Adipose tissue (tissue), 3 donors: ENCODE measurements at regions not wholly inside any gene's neighbourhood (a gene's known extent, or its start where the extent isn't known, plus 50 kb on each side); places are given as distances from the start of the nearest gene placed in this dataset.

Experiments used
- H3K27ac ChIP-seq: one replicate; pipeline ENCODE4 v1.5.1; 2013; ENCODE audit warnings: low read depth, low read length
- WGBS, 3 donors: extraction: QIAGEN DNeasy Blood & Tissue Kit; methylation state at CpG; one replicate each; pipeline ENCODE4 v1.1.7; 2013; 5-methylcytosine and 5-hydroxymethylcytosine counted together
- donor health status: healthy with polysubstance abuse.
- donor health status: Bipolar disorder and iron deficiency.
- donor health status: healthy.

DNA sequence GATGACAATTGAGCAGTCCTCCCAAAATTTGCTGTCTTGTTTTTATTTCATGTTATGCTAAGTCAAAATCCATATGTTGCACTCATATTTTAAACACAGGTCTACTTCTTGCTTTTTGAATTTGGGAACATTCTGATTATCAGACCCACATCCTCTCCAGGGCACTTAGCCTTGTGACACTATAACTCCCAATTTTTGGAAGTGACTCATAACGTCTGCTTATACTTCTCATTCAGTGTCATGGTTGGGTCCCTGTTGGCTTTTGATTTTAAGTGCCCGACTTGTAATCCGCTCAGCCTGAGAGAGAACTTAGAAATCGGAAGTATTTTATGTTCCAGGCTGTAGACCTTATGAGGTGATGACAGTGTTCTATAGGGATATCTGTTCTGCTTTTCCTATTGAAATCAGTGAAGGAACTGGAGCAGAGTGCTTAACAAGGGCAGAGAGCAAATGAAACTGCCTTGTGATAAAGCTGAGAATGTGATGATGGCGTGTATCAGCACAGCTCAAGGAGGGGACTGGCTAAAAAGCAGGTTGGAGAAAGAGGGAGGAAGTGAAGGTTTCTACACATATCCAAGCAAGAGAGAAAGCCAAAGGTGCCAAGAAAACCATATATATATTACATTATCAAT is 136.0 kb downstream of the HLX start:
- 80 to 90% (median 85%) methylated on average over 5 of the region's 5 CpGs for WGBS, 3 donors
- H3K27ac ChIP-seq: no peak overlapping the region

DNA sequence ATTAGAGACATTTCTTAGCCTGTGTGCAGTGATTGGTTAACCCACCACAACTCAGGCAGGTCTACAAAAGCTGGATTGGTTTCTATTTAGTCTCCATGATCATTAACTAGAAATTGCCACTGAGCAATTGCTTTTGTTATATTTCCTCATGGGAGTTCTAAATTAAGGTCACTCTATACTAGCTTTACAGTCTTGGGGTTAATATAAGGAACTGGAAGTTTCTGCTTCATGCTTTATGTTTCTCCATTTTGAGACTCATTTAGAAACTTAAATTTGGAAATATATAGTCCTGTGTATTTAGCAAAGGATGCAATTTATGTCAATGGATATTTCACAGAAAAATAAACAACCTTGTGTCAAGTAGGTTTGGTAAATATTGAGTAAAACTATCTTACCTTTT is 137.5 kb downstream of the HLX start:
- H3K27ac ChIP-seq: no peak overlapping the region

DNA sequence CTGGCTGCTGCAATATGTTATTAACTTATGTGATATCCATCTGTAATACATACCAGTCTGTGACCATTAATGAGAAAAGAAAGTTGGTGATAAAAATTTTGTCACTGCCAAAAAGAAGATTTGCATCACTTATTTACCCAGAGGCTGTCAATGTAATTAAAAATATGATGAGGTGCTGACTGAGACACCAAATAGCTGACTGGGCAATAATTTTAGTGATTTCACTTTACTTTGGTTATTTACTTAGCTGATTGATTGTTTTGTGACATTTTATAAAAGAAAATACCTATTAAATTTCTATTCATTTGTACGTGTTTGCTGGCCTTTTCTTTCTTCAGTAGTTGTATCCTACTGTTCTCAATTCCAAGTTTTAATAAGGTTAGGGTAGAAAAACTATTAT is 139.2 kb downstream of the HLX start:
- no peak overlapping the region for H3K27ac ChIP-seq
- WGBS, 3 donors: 41 to 99% (median 95%) methylated on average over 1 of the region's 1 CpG

DNA sequence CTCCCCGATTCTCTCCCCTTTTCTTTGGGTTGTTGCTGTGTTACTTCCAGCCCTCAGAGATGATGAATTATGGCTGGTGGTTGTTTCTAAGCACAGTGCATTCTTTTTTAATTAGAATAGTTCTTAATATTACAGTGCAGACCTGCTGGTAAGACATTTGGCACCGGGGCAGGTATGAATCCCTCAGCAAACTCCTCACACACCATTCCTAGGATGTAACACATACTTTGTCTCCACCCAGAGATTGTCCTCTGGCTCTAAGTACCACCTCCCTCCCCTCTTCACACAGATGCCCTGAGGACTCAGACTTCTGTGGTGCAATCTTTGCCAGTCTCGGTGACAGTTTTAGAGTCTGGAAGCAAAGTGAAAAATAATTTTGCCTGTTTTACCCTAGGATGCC is 143.1 kb downstream of the HLX start:
- H3K27ac ChIP-seq: no peak overlapping the region
- WGBS, 3 donors: 74 to 85% (median 80%) methylated on average over 3 of the region's 3 CpGs

DNA sequence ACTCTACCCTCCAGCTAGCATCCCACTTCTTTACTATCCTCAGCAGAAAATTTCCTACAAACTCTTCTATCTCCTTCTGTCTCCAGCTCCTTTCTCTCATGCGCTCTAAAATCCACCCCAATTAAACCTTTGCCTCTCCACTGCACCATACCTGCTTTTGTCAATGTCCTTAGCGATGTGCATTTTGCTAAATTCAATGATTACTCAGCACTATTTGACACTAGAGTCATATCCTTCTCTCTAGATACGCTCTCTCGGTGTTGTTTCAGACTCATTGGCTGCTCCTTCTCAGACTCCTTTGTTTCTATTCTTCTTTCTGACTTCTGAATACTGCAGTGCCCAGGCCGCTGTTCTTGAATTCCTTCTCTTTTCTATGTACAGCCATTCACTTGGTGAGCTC is 144.2 kb downstream of the HLX start:
- 89 to 96% (median 95%) methylated on average over 5 of the region's 5 CpGs for WGBS, 3 donors
- H3K27ac ChIP-seq: no peak overlapping the region

DNA sequence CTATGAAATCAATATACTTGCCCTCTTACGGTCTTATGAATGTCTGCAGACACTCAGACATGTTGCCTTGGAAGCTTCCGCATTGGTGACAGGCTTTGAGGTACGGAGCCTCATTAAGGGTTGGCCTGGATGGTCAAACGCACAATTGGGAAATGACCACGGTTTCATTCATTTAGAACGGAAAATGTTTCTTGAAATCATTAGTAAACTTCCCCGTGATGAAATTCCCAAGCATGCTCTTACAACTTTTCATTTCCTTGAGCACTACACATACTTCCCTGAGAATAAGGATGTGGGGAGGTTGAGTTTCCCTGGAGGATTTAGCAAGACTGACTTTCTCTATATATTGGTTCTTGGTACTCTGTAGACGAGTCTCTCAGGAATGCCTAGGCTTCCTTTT is 146.3 kb downstream of the HLX start:
- 43 to 77% (median 61%) methylated on average over 8 of the region's 8 CpGs for WGBS, 3 donors
- no peak overlapping the region for H3K27ac ChIP-seq

DNA sequence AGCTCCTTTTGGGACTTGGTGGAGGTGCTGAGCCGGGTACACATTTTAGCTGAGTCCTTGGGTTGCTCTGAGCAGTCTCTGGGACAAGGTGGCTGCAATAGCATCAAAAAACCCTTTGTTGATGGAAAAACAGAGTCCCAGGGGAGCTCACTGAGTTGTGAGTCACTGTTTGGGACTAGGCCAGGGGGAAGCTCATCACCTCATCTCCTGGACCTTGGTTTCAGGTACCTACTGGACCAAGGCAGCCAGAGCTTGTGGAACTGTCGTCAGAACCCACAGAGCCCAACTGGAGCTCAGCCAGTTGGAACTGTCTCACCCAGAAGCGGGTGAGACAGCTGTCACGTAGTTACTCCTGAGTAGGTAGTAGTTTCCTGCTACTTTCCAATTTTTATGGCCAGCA is 146.7 kb downstream of the HLX start:
- no peak overlapping the region for H3K27ac ChIP-seq
- WGBS, 3 donors: 57 to 68% (median 66%) methylated on average over 4 of the region's 4 CpGs

DNA sequence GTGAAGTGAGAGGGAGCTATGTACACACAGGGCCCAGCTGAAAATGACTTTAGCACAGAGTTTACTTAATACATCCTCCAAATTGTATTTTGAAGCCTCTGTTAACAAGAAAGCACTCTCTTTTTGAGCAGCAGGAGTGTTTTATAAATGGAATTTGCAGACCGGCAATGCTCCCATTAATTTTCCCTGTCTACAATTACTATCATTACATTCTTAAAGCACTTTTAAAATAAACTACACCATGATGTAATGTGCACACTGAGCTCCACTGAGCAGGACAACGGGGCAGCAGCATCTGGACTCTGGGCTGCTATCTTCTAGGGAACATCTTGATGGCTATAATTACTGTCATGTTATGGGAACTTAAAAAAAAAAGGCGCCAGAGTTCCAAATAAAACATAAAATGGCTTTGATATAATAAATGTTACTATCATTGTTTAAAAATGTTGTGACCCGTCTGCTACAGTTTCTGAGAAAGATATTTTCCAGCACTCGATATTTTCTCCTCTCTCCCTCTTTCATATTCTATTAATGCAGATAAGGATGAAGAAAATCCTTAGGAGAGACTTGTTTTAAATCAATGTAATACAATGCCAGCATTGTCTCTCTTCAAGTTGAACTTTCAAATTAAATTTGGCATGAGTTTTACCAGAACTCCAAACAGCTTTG is 150.9 kb downstream of the HLX start:
- H3K27ac ChIP-seq: no peak overlapping the region
- WGBS, 3 donors: 45 to 66% (median 64%) methylated on average over 5 of the region's 5 CpGs

DNA sequence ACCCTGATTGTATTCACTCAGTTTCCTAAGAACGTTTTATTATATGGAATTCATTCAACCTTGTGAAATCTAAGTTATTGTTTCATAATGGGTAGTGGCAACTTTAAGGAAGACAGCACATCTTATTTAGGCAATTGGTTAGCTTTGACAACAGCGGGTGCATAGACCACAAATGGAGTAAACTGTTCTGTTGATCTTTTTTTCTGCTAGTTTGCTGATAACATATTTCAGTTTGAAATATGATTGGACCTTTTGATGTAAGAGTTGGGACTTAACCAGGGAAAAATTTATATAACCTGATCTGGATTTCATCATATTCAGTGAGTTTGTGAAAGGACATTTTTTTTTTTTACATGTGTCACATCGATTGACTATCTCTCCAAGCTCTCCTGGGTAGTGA is 151.7 kb downstream of the HLX start:
- no peak overlapping the region for H3K27ac ChIP-seq
- WGBS, 3 donors: 51 to 62% (median 60%) methylated on average over 3 of the region's 3 CpGs

DNA sequence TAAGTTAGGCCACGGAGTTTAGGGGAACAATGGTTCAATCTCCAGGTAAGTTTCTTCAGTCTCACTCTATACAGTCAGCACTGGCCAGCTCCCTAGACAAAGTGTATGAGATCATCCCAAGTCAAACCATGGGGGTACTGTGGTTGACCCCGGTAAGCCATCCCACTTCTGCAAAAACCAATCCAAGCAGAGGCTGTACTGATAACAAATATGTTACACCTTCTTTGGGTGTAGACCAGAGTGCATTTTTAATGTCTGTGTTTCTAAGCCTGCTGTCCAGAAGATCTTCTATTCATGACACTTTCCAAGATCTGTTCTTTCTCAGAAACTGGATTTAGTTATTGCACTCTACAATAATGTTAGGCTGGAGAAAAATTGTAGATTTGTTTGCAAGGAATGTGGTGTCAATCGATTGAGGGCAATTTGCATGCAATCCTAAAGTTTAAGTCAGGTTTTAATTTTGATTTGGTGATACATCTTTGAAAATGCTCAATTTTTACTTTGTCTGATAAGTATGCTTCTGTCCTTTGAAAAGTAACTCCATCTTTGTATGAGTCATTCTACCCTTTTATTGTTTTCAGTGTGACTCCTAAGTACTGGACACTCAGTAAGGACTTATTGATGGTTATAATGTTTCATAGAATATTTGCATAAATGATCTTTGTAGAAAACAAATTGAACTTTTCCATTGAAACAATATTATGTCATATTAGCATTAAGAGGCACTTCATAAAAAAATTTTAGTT is 152.4 kb downstream of the HLX start:
- H3K27ac ChIP-seq: no peak overlapping the region
- WGBS, 3 donors: 71 to 74% (median 72%) methylated on average over 3 of the region's 3 CpGs

DNA sequence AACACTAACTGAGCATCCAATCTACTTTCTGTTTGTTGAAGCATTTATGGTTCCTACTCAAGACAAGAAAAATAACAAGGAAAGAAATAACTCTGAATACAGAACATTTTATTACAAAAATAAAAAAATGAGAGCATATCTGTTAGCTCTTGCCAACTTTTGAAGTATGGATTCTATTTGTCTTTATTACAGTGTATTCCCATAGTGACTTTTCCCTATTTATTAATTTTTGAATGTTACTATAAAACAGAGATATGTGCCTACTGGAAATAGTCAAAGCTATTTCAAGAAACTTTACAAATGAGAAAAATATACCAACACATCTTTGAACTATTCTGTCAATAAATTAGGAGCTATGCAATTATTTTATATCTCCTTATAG is 153.0 kb downstream of the HLX start:
- H3K27ac ChIP-seq: no peak overlapping the region

DNA sequence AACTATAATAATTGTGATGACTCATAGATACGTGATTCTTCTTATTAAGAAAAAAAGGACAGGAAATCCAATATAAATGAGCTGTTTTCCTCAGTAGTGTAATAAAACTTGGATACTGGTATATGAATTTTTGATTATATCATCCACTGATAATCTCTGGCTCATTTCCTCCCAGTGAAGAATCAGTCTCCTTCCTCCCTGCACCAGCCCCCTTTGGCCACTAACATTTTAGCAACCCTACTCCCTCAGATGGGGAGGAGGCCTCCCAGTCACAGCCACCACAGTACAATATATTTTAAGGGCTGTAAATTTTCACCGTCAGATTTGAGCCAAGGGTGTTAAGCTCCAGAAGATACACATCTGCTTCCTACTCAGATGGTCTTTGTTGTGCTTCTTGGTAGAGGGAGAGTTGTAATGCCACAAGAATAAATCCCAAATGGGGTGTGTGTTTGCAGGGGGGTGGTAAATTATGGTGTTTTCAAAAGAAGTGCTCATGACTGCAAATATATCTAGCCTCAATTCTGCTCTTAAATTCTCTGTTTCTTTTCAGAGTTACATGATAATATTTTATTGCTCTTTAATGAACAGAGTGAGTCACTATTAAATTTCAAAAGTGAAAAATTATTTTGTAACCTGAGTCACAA is 153.5 kb downstream of the HLX start:
- 15 to 49% (median 19%) methylated on average over 2 of the region's 2 CpGs for WGBS, 3 donors
- no peak overlapping the region for H3K27ac ChIP-seq

DNA sequence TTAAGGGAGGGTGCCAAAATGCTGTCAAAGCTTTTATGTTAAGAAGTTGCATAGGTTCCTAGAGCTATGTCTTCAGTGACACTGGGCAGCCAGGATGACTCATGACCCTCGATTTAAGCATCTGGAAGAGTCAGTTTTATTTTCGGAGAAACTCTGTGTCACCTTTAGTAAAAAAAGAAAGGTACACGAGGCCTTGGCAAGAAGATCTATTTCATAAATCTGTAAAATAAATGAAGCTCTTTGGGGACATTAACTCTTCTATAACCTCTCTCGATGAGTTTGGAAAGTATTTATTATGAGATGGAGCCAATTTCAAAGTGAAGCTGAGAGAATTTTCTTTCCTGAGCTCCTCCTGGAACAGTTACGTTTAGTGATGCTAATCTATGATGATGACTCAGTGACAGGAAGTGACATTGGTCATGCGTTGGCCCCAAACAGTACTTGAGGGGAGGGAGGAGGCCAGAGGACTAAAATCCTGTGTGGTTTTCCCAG is 156.5 kb downstream of the HLX start:
- WGBS, 3 donors: 38 to 39% (median 38%) methylated on average over 6 of the region's 6 CpGs
- no peak overlapping the region for H3K27ac ChIP-seq

DNA sequence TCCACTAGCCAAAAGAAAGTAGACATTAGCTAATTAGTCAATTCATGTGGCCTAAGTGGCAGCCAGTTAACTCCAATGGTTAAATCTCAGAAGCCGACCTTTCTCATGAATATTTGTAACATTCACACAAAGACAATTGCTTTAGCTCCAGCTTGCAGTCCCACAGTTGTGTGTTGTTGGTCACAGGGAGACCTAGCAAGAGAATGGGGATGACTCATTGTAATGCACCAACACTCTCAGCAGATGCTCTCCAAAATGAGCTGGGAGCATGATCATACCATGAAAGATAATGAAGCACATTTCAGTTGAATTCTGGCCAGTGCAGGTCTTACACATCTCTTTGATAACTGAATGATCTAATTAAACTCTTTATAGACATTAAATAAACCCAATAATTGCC is 160.4 kb downstream of the HLX start:
- no peak overlapping the region for H3K27ac ChIP-seq
- WGBS, 3 donors: 68 to 98% (median 96%) methylated on average over 1 of the region's 1 CpG

DNA sequence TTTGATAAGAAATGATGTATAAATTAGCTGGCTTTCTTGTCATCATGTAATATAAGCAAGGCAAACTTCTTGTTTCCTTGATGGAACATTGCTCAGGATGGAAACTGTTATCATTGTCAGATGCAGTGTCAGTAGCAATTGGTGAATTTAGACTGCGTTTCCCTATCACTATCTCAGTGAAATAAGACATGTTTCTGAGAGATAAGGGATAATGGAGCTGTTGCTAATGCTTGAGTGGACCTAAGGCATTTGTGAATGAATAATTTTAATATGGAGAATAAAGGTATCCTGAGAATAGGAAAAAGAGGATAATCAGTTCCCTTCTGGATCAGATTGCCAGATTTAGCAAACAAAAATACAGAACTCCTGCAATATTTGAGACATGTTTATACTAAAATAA is 160.9 kb downstream of the HLX start:
- WGBS, 3 donors: 62 to 76% (median 74%) methylated on average over 1 of the region's 1 CpG
- no peak overlapping the region for H3K27ac ChIP-seq

DNA sequence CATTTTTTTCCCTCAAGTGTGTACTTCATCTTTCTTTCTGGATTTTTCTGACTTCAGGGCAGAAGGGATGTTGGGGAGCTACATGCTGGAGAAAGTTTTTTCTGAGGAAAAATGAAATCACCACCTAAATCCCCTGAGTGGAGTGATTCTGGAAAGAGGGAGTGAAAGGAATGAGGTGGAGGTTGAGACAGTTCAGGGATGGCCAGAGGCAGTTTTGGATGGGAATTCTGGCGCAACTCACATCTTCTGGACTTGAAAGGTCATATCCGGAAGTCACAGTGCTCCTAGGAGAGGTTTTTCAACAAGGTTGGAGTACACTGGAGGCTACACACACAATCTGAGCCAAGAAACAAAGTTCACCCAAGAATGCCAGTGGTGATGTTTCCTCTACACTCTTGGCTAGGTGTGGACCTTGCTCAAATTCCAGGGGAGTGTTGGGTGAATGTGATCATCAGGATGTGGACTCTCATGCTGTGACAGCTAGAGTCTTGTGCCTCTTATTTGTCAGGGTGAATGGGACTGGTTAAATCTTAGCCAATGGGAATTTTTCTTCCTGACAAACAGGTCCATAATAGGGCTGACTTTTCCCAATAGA is 161.5 kb downstream of the HLX start:
- no peak overlapping the region for H3K27ac ChIP-seq
- 64 to 68% (median 68%) methylated on average over 2 of the region's 2 CpGs for WGBS, 3 donors

DNA sequence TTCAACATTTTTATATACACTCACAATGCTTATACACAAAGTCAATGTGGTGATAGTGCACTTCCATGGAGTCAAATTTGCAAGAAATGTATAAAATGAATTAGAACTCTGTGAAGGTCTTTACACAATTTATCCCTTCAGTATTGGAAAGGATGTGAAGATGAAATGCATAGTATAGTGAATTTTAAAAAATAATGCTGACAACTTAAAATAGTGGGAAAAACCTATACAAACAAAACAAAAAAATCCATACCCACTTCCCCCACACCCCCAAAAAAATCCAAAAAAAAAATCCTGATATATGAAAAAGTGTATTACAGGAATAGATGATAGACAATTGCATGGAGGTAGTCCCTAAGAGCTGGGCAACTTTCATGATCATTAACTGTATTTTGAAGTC is 165.3 kb downstream of the HLX start:
- H3K27ac ChIP-seq: no peak overlapping the region

DNA sequence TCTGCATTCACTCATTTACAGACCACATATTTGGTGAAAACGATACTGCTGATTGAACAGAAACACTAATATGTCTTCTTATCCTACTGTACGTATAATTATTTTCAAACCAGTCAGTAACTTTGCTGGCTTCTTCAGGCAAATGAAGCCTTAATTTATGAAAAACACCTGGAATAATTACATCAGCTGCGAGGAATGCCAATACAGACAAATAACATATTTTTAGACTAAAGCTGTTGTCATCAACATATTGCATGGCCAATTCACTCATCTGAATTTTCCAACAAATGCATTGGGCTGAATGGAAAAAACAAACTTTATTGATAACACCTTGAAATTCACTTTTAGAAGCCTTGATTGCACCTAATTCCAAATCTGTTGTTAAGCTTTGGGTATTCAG is 165.9 kb downstream of the HLX start:
- H3K27ac ChIP-seq: no peak overlapping the region
- WGBS, 3 donors: 77 to 95% (median 91%) methylated on average over 3 of the region's 3 CpGs
